Ammon's horn (tissue), 1 donor: ENCODE measurements at regions not wholly inside any gene's neighbourhood (a gene's known extent, or its start where the extent isn't known, plus 50 kb on each side); places are given as distances from the start of the nearest gene placed in this dataset.

Experiments
- DNase-seq: peaks from one replicate; pipeline ENCODE4 v3.0.0-alpha.2; 2016; ENCODE audit warnings: low spot score

GRCh38 chr1:217205578-217205977 lies 425.3 kb downstream of the GPATCH2 start:
- no peak for DNase-seq

DNA sequence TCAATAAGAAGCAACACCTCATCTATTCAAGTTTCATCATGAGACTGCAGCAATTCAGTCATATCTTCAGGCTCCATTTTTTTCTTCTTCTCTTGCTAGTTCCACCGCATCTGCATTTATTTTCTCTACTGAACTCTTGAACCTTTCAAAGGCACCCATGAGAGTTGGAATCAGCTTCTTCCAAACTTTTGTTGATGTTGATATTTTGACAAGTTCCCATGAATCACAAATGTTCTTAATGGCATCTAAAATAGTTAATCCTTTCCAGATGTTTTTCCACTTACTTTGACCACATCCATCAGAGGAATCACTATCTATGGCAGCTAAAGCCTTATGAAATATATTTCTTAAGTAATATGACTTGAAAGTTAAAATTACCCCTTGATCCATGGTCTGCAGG lies 434.3 kb downstream of the GPATCH2 start:
- no peak for DNase-seq

DNA sequence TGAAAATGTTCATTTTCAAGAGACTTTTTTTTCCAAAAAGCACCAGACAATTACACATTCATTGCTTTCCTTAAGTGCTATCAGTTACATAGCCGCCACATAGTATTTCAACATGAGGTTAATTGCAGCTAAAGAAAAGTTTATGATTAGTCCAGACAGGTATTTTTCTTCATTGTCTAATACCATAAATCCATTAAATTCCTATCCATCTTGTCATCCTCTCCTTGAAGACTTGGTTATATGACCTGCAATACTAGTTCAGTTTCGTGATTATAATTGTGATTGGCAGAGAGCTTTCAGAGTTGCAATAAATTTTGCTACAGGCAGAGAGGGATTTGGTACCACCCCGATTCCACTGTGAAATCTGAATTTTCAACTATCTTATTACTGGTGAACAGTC lies 437.7 kb downstream of the GPATCH2 start:
- DNase-seq = no peak

DNA sequence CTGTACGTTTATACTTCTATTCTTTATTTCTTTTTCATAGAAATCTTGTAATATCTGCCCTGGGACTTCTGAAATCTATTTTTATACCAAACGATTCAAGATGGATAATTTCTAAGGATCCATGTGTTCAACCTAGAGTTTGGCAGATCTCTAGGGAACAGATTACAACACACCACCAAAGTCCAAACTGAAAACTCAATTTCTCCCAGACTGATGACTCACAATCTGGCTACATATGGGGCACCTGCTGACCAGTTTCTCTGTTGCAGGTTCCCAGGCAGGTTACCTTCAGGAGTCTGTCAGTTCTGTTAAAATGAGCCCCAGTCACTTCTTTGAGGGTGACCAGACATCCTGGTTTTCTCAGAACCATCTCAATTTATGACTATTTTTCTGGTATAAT lies 439.4 kb downstream of the GPATCH2 start:
- no peak for DNase-seq

GRCh38 chr1:217190359-217190758 lies 440.5 kb downstream of the GPATCH2 start:
- no peak for DNase-seq

DNA sequence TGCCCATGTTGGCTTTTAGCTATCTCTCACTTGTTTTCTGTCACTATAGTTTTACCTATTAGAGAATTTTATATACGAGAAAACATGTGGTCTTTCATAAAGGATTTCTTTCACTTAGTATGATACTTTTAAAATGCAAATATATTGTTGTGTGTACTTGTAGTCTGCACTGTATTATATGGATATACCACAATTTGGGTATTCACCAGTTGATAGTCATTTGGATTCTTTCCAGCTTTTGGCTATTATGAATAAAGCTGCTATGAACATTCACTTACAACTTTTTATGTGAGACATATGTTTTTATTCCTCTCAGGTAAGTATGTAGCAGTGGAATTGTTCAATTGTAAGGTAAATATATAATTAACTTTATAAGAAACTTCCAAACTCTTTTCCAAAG lies 441.5 kb downstream of the GPATCH2 start:
- DNase-seq = no peak

- no peak for DNase-seq
Measured at GRCh38 chr1:217188280-217189237, 442.3 kb downstream of the GPATCH2 start.

- DNase-seq = no peak
Measured at GRCh38 chr1:217186664-217187063, 444.2 kb downstream of the GPATCH2 start.

DNA sequence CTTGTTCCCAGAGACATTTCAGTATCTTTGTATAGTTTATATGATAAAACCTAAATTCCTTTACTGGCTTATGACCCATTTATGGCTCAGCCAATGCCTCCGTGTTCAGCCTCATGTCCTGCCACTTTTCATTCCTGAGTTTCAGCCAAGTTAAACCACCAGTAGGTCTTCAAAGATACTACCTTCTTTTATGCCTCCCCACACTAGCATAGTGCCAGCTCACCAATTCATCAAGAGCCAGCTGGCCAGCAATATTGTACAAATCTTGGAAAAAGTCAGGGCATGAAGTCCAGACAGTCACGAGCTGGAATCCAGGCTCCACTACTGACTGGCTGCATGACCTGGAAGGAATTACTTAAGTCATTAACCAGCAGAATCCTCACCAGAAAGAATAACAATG lies 446.0 kb downstream of the GPATCH2 start:
- no peak for DNase-seq

GRCh38 chr1:217182992-217183391 lies 447.9 kb downstream of the GPATCH2 start:
- DNase-seq = no peak

- DNase-seq = no peak
Measured at GRCh38 chr1:217181756-217182155, 449.1 kb downstream of the GPATCH2 start.

DNA sequence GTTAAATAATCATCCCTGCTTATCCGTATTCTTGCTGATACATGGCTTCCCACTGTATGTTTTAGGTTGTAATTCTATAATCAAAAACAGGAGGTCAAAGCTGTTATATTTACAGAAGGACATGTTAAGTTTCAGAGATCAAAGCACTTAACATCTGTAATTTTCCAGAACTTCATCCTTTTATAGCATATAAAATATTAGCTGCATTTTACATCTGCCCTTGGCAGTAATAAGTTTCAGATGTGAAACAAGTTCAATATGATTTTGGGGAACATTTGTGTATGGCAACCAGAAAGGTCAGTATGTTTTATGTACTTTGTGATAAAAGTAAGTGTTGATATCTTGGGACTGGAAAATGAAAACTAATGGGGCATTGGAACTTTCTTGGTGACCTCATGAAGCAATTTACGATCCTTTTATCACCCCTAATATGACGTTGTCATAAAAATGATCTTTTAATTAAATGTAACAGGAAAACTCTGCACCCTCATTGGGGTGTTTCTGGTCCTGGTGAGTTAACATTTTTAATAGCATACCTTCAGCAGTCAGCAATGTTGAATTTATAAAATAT lies 449.6 kb downstream of the GPATCH2 start:
- DNase-seq = no peak

DNA sequence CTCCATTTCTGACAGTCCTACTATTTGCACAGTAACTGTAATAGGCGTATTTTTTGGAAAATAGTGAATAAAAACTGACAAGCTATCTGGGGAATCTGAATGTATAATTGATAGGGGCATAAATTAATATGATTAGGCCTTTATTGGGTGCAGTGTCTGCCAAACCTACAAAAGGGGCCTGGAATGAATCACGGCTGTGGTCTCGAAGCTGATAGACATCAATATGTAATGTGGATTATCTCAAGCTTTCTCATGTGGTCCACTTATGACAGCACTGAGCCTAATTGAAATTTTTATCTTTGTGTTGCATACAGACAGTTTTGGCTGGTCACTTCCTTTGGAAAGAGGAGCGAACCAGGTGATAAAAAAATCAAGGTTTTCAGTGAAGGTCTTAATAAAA lies 450.4 kb downstream of the GPATCH2 start:
- DNase-seq = no peak

DNA sequence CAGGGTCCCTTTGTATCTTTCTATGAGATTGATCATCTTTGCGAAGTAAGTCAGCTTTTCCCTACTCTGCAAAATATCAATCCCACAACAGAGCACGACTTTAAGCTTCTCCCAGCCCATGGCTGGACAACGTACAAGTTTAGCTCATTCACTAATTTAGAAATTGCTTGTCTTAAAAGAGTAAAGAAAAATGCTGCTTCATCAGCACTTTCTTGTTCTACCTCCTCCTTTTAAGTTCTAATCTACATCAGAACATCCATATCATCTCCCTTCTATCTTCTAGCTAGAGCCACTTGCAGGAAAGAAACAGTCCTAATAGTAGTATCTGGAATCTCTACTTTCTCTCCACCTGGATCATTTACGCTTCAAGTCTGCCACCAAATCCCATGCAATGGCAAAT lies 441.2 kb upstream of the ESRRG start:
- DNase-seq = no peak

- DNase-seq = no peak
Measured at GRCh38 chr1:217153361-217153760, 430.1 kb upstream of the ESRRG start.

- no peak for DNase-seq
Measured at GRCh38 chr1:217150366-217150765, 427.1 kb upstream of the ESRRG start.

DNA sequence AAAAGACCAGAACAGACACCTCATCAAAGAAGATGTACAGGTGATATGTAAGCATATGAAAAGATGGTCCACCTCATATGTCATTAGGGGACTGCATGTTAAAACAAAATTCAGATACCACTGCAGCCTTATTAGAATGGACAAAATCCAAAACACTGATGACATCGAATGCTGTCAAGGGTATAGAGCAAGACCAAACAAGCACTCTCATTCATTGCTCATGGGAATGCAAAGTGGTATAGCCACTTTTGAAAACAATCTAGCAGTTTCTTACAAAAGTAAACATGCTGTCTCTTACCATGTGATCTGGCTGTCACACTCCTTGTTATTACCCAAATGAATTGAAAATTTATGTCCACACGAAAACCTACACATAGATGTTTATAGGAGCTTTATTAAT lies 426.6 kb upstream of the ESRRG start:
- DNase-seq = no peak

- no peak for DNase-seq
Measured at GRCh38 chr1:217141711-217142110, 418.5 kb upstream of the ESRRG start.

- no peak for DNase-seq
Measured at GRCh38 chr1:217140041-217140901, 417.0 kb upstream of the ESRRG start.

DNA sequence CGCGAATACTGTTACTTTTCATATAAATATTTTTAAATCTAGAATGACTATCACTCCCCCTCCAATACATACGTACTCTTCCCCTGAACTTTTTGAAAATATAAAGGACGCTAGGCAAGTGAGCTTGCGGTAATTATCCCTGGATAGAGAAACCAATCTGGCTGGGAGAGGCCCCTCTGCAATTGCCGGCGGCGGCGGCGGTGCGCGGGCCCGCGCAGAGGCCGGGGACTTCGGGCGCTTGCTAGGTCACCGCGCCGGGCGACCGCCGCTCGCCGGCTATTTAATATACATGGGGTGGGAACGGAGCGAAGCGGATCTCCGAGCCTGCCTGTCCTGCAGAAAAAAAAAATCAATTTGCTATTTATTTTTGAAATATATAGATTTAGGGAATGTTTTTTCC lies 416.3 kb upstream of the ESRRG start:
- no peak for DNase-seq

DNA sequence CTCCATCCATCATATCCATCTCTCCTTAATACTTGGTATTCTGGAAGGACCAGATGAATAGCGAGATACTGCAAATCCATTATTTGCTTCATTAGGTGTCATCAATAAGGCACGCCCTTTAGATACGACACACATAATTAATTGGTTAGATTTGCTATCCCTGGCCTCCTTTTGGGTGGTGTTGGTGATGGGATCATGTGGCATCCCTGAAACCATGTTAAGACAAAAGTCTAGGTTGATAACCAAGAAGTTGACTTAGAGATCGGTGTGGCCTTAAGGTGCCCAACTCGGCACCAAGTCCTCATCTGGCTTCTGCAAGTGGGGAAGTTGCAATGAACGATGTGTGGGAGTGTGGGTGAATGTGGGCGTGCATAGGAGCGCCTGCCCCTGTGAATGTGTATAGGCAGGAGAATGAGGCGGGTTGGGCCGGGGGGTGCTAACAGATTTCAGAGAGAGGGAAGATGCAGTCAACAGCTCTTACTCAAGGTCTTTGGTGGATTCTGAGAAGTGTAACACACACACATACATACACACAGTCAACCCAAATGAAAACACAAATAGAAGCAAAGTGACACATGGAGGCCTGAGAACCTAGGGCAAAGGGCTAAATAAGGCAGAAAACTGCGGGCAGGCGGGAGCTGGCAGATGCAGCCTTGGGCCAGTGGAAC lies 415.7 kb upstream of the ESRRG start:
- no peak for DNase-seq

DNA sequence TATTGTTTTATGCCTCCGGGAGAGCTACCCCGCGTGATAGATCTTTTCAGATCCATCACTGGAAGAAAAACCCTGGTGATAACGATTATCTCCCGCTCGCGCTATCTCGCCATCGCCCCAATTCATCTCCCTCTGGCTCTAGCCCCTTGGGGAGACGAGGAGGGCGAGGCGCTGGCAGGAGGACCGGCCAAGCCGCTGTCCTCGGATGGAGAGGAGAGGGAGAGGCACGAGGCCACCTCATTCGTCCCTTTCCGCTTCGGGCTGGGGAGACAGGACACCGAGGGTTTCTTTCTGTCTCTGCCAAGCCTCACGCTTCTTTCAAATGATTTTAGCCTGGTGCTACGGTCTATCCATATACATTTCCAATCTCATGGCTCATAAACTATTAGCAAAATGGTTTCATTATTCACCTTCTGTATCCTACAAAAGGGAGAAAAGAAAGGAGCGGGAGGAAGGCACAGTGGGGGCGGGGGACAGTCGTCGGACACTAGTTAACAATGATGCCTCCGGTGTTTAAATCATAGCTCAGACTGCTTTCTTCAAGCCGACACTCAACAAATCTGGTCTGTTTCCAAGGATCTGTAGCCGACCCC lies 415.0 kb upstream of the ESRRG start:
- DNase-seq = no peak
